NT2/D1 (cell line): ENCODE measurements at regions not wholly inside any gene's neighbourhood (a gene's known extent, or its start where the extent isn't known, plus 50 kb on each side); places are given as distances from the start of the nearest gene placed in this dataset.

Experiments used
- SUZ12 ChIP-seq: IDR thresholded peaks from 2 replicates; pipeline ENCODE4 v1.6.1; 2011; ENCODE audit not compliant: insufficient read length, insufficient read depth; ENCODE audit errors: extremely low read depth
- YY1 ChIP-seq: IDR thresholded peaks from 2 replicates; pipeline ENCODE4 v1.6.1; 2011; ENCODE audit not compliant: insufficient read length, insufficient read depth
- ZNF274 ChIP-seq: IDR thresholded peaks from 2 replicates; pipeline ENCODE4 v1.6.1; 2011; ENCODE audit warnings: mild to moderate bottlenecking, low read depth, low read length

GRCh38 chr2:220148471-220149248 is 521.2 kb downstream of the SLC4A3 start:
- no peak for TF ChIP-seq YY1
- TF ChIP-seq ZNF274, result no peak
- no peak for TF ChIP-seq SUZ12
